ENCODE measurements at regions not wholly inside any gene's neighbourhood (a gene's known extent, or its start where the extent isn't known, plus 50 kb on each side); places are given as distances from the start of the nearest gene placed in this dataset.

DNA sequence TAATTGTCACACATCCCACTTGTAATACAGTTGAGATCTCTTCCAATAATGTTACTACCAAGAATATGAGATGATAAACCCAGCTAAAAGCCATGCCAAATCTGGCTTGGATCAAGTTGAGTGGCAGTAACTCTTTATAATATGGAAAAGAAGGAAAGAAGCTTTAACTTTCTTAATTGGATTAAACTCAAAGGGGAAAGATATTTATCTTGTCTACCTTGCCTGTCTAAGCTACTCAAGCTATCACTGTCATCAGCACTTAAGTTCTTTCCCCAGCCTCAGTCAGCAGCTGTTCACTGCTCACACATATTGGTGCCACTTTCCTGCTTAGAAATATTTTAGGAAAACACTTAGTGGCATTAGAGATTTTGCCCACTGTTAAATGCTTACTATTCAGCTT, 350.7 kb downstream of the IPMK start:
- TF ChIP-seq CTCF (IDR thresholded peaks at IDR 0.05) (no peak), EP300 (IDR thresholded peaks at IDR 0.05) (no peak)

Measured in stomach (tissue), 4 donors.